ENCODE measurements at regions not wholly inside any gene's neighbourhood (a gene's known extent, or its start where the extent isn't known, plus 50 kb on each side); places are given as distances from the start of the nearest gene placed in this dataset.
A peak's percentile ranks its signal among the peaks of the same experiment; 100 is the strongest.

GRCh38 chr1:221497046-221497445 lies 244.8 kb downstream of the DUSP10 start:
- H3K9me3 ChIP-seq (replicated peaks; ENCODE audit: control insufficient read depth, low read depth, low read length) = no peaks in the 10 kb centered on the region
- peaks cover 2% of the 10 kb centered on the region for H3K4me1 ChIP-seq (ENCODE audit: control insufficient read depth, insufficient read depth, low read length)
- DNase-seq = peak; percentile 58
- no peak overlapping the region for H3K27ac ChIP-seq (ENCODE audit: low read length)
- no peak overlapping the region for H3K4me3 ChIP-seq (ENCODE audit: low read length)
- WGBS (ENCODE audit: insufficient coverage) = 45% methylated on average over 2 of the region's 3 CpGs
- no peaks in the 10 kb centered on the region for H3K36me3 ChIP-seq (ENCODE audit: control insufficient read depth, insufficient read depth, low read length)
- no peaks in the 10 kb centered on the region for H3K27me3 ChIP-seq (ENCODE audit: control insufficient read depth, insufficient read depth, low read length)

GRCh38 chr1:221503268-221503667 lies 238.6 kb downstream of the DUSP10 start:
- WGBS (ENCODE audit: insufficient coverage) = 100% methylated on average over 3 of the region's 4 CpGs
- no peak for DNase-seq
- no peaks in the 10 kb centered on the region for H3K36me3 ChIP-seq (ENCODE audit: control insufficient read depth, insufficient read depth, low read length)
- no peaks in the 10 kb centered on the region for H3K27me3 ChIP-seq (ENCODE audit: control insufficient read depth, insufficient read depth, low read length)
- no peak overlapping the region for H3K4me3 ChIP-seq (ENCODE audit: low read length)
- no peak overlapping the region for H3K27ac ChIP-seq (ENCODE audit: low read length)
- H3K4me1 ChIP-seq (ENCODE audit: control insufficient read depth, insufficient read depth, low read length) = no peaks in the 10 kb centered on the region
- peaks cover 9% of the 10 kb centered on the region for H3K9me3 ChIP-seq (replicated peaks; ENCODE audit: control insufficient read depth, low read depth, low read length)

GRCh38 chr1:221509575-221510355 lies 232.1 kb downstream of the DUSP10 start:
- H3K36me3 ChIP-seq (ENCODE audit: control insufficient read depth, insufficient read depth, low read length) = no peaks in the 10 kb centered on the region
- no CpG with 5 or more reads among the region's 3 CpGs for WGBS (ENCODE audit: insufficient coverage)
- H3K27me3 ChIP-seq (ENCODE audit: control insufficient read depth, insufficient read depth, low read length) = no peaks in the 10 kb centered on the region
- no peak overlapping the region for H3K4me3 ChIP-seq (ENCODE audit: low read length)
- H3K9me3 ChIP-seq (replicated peaks; ENCODE audit: control insufficient read depth, low read depth, low read length) = peaks cover 6% of the 10 kb centered on the region
- DNase-seq = no peak
- H3K4me1 ChIP-seq (ENCODE audit: control insufficient read depth, insufficient read depth, low read length) = no peaks in the 10 kb centered on the region
- H3K27ac ChIP-seq (ENCODE audit: low read length) = no peak overlapping the region

GRCh38 chr1:221510793-221511503 lies 230.9 kb downstream of the DUSP10 start:
- no peak overlapping the region for H3K27ac ChIP-seq (ENCODE audit: low read length)
- no peaks in the 10 kb centered on the region for H3K4me1 ChIP-seq (ENCODE audit: control insufficient read depth, insufficient read depth, low read length)
- H3K9me3 ChIP-seq (replicated peaks; ENCODE audit: control insufficient read depth, low read depth, low read length) = peaks cover 3% of the 10 kb centered on the region
- no peak for DNase-seq
- H3K27me3 ChIP-seq (ENCODE audit: control insufficient read depth, insufficient read depth, low read length) = no peaks in the 10 kb centered on the region
- no peak overlapping the region for H3K4me3 ChIP-seq (ENCODE audit: low read length)
- H3K36me3 ChIP-seq (ENCODE audit: control insufficient read depth, insufficient read depth, low read length) = no peaks in the 10 kb centered on the region
- WGBS (ENCODE audit: insufficient coverage) = 40% methylated on average over 2 of the region's 3 CpGs

GRCh38 chr1:221511797-221512196 lies 230.1 kb downstream of the DUSP10 start:
- no peak for DNase-seq
- WGBS (ENCODE audit: insufficient coverage) = no CpG with 5 or more reads among the region's 3 CpGs
- Histone ChIP-seq H3K9me3 (replicated peaks; ENCODE audit: control insufficient read depth, low read depth, low read length) (no peaks in the 10 kb centered on the region), H3K4me1 (ENCODE audit: control insufficient read depth, insufficient read depth, low read length) (no peaks in the 10 kb centered on the region), H3K27ac (ENCODE audit: low read length) (no peak overlapping the region), H3K27me3 (ENCODE audit: control insufficient read depth, insufficient read depth, low read length) (no peaks in the 10 kb centered on the region), H3K4me3 (ENCODE audit: low read length) (no peak overlapping the region), H3K36me3 (ENCODE audit: control insufficient read depth, insufficient read depth, low read length) (no peaks in the 10 kb centered on the region)

GRCh38 chr1:221514806-221515205 lies 227.1 kb downstream of the DUSP10 start:
- H3K4me3 ChIP-seq (ENCODE audit: low read length) = no peak overlapping the region
- no peaks in the 10 kb centered on the region for H3K4me1 ChIP-seq (ENCODE audit: control insufficient read depth, insufficient read depth, low read length)
- peak; percentile 7 for DNase-seq
- H3K27ac ChIP-seq (ENCODE audit: low read length) = no peak overlapping the region
- H3K9me3 ChIP-seq (replicated peaks; ENCODE audit: control insufficient read depth, low read depth, low read length) = no peaks in the 10 kb centered on the region
- H3K36me3 ChIP-seq (ENCODE audit: control insufficient read depth, insufficient read depth, low read length) = no peaks in the 10 kb centered on the region
- no peaks in the 10 kb centered on the region for H3K27me3 ChIP-seq (ENCODE audit: control insufficient read depth, insufficient read depth, low read length)

- no peaks in the 10 kb centered on the region for H3K27me3 ChIP-seq (ENCODE audit: control insufficient read depth, insufficient read depth, low read length)
- H3K4me1 ChIP-seq (ENCODE audit: control insufficient read depth, insufficient read depth, low read length) = no peaks in the 10 kb centered on the region
- H3K9me3 ChIP-seq (replicated peaks; ENCODE audit: control insufficient read depth, low read depth, low read length) = no peaks in the 10 kb centered on the region
- no peaks in the 10 kb centered on the region for H3K36me3 ChIP-seq (ENCODE audit: control insufficient read depth, insufficient read depth, low read length)
- H3K27ac ChIP-seq (ENCODE audit: low read length) = no peak overlapping the region
- DNase-seq = no peak
- no peak overlapping the region for H3K4me3 ChIP-seq (ENCODE audit: low read length)
Measured at GRCh38 chr1:221515496-221515895, 226.4 kb downstream of the DUSP10 start.

GRCh38 chr1:221517961-221518360 lies 223.9 kb downstream of the DUSP10 start:
- Histone ChIP-seq H3K4me1 (ENCODE audit: control insufficient read depth, insufficient read depth, low read length) (no peaks in the 10 kb centered on the region), H3K27me3 (ENCODE audit: control insufficient read depth, insufficient read depth, low read length) (no peaks in the 10 kb centered on the region), H3K27ac (ENCODE audit: low read length) (no peak overlapping the region), H3K4me3 (ENCODE audit: low read length) (no peak overlapping the region), H3K36me3 (ENCODE audit: control insufficient read depth, insufficient read depth, low read length) (no peaks in the 10 kb centered on the region), H3K9me3 (replicated peaks; ENCODE audit: control insufficient read depth, low read depth, low read length) (no peaks in the 10 kb centered on the region)
- DNase-seq = peak; percentile 7
- no CpG with 5 or more reads among the region's 1 CpG for WGBS (ENCODE audit: insufficient coverage)

- Histone ChIP-seq H3K27ac (ENCODE audit: low read length) (no peak overlapping the region), H3K4me1 (ENCODE audit: control insufficient read depth, insufficient read depth, low read length) (no peaks in the 10 kb centered on the region), H3K4me3 (ENCODE audit: low read length) (no peak overlapping the region), H3K27me3 (ENCODE audit: control insufficient read depth, insufficient read depth, low read length) (no peaks in the 10 kb centered on the region), H3K36me3 (ENCODE audit: control insufficient read depth, insufficient read depth, low read length) (no peaks in the 10 kb centered on the region), H3K9me3 (replicated peaks; ENCODE audit: control insufficient read depth, low read depth, low read length) (no peaks in the 10 kb centered on the region)
- no peak for DNase-seq
- WGBS (ENCODE audit: insufficient coverage) = no CpG with 5 or more reads among the region's 1 CpG
Measured at GRCh38 chr1:221520250-221520649, 221.6 kb downstream of the DUSP10 start.

- Histone ChIP-seq H3K9me3 (replicated peaks; ENCODE audit: control insufficient read depth, low read depth, low read length) (no peaks in the 10 kb centered on the region), H3K36me3 (ENCODE audit: control insufficient read depth, insufficient read depth, low read length) (no peaks in the 10 kb centered on the region), H3K27ac (ENCODE audit: low read length) (no peak overlapping the region), H3K4me1 (ENCODE audit: control insufficient read depth, insufficient read depth, low read length) (no peaks in the 10 kb centered on the region), H3K27me3 (ENCODE audit: control insufficient read depth, insufficient read depth, low read length) (no peaks in the 10 kb centered on the region), H3K4me3 (ENCODE audit: low read length) (no peak overlapping the region)
- DNase-seq = no peak
- no CpG with 5 or more reads among the region's 3 CpGs for WGBS (ENCODE audit: insufficient coverage)
Measured at GRCh38 chr1:221521686-221522085, 220.2 kb downstream of the DUSP10 start.
